ENCODE measurements at regions not wholly inside any gene's neighbourhood (a gene's known extent, or its start where the extent isn't known, plus 50 kb on each side); places are given as distances from the start of the nearest gene placed in this dataset.

GRCh38 chr5:17893026-17893635, 258.9 kb downstream of the TAF11L14 start:
- TF ChIP-seq, protein P1, sequence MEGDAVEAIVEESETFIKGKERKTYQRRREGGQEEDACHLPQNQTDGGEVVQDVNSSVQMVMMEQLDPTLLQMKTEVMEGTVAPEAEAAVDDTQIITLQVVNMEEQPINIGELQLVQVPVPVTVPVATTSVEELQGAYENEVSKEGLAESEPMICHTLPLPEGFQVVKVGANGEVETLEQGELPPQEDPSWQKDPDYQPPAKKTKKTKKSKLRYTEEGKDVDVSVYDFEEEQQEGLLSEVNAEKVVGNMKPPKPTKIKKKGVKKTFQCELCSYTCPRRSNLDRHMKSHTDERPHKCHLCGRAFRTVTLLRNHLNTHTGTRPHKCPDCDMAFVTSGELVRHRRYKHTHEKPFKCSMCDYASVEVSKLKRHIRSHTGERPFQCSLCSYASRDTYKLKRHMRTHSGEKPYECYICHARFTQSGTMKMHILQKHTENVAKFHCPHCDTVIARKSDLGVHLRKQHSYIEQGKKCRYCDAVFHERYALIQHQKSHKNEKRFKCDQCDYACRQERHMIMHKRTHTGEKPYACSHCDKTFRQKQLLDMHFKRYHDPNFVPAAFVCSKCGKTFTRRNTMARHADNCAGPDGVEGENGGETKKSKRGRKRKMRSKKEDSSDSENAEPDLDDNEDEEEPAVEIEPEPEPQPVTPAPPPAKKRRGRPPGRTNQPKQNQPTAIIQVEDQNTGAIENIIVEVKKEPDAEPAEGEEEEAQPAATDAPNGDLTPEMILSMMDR (IDR thresholded peaks at IDR 0.05; ENCODE audit: insufficient read depth, low read length): no peak
- TF ChIP-seq REST (IDR thresholded peaks at IDR 0.05; ENCODE audit: insufficient replicate concordance, low read depth) (no peak), POLR2AphosphoS5 (IDR thresholded peaks at IDR 0.05; ENCODE audit: low read depth) (no peak), SPI1 (IDR thresholded peaks at IDR 0.05; ENCODE audit: borderline replicate concordance, low read depth) (no peak), GABPA (IDR thresholded peaks at IDR 0.05; ENCODE audit: low read depth) (no peak)

All from HL-60 (cell line).